GM19463 (cell line): ENCODE measurements at regions not wholly inside any gene's neighbourhood (a gene's known extent, or its start where the extent isn't known, plus 50 kb on each side); places are given as distances from the start of the nearest gene placed in this dataset.
"Not testable (repeated sequence)": the region's sequence is repeated elsewhere in the genome, so short reads cannot be mapped to it uniquely, and the experiment has no call there.

Source experiments
- ATAC-seq: cut with Tn5 transposase; IDR thresholded peaks from one replicate; pipeline ENCODE4 v1.9.1; 2021; ENCODE audit warnings: mild to moderate bottlenecking, moderate library complexity; ENCODE audit not compliant: unreplicated experiment

DNA sequence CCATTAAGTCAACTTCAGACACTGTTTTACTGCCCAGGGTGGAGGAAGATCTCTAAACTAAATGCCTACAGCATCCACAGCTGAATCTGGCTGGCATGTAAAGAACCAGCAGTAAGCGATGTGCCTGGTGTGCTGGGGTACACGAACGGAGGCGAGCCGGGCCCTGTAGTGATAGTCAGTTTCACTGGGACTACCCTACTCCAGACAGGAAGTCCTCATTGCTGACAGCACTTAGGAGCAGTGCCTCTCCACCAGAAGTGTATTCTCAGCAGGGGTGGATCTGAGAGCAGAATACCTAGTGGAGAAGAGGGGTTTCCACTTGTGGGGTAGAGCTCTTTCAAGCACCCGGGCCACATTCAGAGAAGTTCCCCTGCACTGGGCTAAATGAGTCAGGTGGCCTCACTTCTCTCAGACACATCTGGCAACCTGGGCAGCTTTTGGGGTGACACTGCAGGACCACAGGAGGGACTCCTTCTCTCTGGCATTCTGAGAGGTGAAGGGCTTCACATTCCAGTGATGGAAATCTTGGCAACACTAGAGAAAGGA lies 290.3 kb upstream of the PLGLB1 start:
- not testable (repeated sequence) for ATAC-seq

DNA sequence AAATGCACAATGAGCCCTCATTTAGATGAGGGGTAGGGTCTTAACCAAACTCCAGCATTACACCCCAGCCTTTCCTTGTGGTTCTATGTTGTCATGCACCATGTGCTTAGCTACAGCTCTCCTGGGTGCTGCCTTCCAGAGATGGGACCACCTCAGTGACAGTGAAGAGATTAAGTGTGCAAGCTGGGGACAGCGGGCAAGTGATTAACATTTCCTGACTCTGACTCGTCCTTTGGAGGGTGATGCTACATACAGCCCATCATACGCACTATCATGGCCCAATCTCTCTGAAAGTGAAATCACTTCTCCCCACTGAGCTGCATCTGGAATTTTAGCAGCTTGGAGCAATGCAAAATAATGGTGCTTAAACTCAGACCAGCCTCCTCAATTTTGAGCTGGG lies 293.0 kb upstream of the PLGLB1 start:
- ATAC-seq: not testable (repeated sequence)

DNA sequence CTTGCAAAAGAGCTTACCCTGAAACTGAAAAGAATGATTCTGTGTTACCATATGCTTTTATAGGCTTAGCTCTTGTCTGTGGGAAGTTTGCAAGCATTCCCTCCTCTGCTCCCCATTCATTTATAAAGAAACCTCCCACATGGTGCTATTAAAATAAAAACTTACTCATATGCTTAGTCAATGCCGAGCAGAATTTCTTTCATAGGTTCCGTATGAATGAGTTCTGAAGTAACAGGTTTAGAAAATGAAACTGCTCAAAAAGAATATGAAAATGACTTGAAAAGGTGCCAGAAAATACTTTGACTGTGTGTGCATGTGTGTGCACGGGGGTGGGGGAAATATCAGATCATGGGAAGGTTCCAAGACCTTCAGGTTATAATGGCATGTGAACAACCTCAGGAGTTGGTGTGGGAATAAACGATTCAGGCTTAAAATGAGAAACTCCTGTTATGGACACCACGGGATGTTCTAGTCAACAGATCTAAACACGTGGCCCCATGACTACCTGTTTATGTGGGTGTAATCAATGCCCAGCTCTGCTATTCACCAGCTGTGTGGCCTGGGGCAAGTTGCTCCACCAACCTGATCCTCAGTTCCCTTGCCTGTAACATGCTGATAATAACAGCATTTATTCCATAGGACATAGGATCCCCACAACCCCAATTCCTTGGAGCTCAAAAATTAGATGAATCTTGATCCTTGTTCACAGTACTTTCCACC lies 293.7 kb upstream of the PLGLB1 start:
- peak; percentile 60 for ATAC-seq

DNA sequence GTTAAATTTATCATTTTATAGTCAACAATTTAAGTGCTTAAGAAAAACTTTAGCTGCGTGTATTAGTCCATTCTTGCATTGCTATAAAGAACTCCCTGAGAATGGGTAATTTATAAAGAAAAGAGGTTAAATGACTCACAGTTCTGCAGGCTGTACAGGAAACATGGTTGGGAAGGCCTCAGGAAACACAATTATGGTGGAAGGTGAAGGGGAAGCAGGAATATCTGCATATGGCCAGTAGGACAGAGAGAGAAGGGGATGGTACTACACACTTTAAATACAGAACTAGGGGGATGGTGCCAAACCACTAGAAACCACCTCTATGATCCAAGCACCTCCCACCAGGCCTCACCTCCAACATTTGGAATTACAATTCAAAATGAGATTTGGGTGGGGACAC lies 295.5 kb upstream of the PLGLB1 start:
- not testable (repeated sequence) for ATAC-seq

DNA sequence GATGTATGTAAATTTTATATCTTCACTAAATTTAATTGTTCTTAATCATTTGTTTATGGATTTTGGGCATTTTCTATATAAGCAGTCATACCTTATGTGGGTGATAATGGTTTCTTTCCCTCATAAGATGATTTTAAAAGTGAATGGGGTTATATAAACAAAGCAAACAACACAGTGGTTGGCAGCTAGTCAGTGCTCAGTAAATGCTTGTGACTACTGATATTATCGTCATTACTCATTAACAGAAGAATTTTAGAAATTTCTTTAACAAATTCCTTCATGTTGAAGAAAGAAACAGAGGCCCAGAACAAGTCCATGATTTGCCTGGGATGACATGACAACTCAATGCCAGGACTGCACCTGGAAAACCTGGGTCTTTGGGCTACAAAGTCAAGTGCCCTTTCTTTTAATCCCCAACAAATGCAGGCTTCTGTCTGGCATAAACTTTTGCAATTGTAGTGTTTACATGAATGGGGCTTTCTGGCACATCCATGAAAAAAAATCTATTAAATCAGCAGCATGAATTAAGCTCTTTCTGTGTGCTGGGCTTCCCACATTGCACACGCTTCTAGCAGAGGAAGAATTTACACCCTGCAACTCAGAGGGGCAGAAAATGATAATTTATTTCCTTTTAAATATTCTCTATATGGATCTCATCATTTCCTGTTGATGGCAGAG lies 297.3 kb upstream of the PLGLB1 start:
- ATAC-seq: not testable (repeated sequence)

DNA sequence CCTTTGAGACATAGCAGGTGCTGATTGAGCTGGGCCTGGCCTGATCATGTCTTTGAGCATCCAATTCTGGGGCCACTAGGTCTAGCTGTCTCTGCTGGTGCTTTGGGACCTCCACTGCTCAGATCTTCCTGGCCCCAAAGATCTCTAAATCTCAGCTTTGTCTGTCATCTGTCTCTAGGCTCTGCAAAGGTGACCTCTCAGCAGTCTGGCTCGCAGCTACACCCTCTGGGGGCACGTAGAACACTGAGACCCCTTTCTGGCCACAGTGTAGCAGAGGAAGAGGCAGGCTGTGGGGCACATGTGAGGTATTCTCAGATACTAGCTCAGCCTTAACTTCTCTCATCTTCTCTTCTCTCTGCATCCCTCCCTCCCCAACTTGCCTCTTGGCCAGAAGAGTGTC lies 298.1 kb upstream of the PLGLB1 start:
- not testable (repeated sequence) for ATAC-seq

DNA sequence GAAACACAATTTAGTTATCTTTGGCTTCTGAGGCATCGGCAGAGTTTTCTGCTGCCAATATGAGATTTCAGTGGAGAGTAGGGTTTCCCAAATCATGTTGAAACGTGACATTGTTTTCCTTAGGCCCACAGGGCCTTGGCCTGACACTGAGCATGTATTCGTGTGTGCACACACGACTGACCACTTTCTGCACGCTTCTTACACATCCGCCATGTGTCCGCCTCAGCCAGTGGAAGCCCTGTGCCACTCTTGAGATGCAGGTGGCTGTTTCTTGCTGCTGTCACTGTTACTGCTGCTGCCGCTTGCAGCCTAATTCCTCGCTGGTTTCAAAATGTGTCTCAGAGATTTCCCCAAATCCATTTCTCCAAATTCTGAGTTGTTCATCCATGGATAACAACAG lies 299.6 kb upstream of the PLGLB1 start:
- not testable (repeated sequence) for ATAC-seq

DNA sequence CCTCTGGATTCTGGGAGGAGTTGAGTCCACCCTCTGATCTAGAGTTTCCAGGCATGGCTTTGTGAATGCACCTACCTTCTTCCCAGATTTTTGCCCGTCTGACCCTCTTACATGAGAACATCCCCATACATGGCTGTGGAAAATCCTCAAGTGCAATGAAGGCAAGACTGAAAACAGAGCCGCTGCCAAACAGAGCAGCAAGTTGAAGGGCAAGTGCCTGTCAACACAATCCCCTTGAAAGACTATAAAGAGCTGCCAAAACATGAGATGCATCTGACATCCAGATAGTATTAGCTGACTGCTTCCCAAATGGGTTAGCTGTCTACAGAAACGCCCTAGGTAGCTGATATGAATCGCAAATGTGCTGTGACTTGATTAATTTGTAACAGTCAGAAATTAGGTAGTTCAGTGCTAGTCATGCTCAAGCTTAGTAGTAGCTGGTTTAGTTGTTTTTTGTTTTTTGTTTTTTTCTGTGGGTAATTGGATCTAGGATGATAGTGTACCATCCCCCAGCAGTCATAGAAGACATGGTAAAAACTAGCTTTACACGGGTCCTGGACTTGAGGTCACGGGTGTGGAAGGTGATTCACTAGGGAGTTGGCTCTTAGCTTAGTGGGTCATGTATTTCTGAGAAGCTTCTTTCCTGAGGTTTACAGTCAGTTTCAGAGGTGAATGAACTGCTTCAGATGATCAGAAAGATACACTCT lies 302.8 kb upstream of the PLGLB1 start:
- ATAC-seq: not testable (repeated sequence)

DNA sequence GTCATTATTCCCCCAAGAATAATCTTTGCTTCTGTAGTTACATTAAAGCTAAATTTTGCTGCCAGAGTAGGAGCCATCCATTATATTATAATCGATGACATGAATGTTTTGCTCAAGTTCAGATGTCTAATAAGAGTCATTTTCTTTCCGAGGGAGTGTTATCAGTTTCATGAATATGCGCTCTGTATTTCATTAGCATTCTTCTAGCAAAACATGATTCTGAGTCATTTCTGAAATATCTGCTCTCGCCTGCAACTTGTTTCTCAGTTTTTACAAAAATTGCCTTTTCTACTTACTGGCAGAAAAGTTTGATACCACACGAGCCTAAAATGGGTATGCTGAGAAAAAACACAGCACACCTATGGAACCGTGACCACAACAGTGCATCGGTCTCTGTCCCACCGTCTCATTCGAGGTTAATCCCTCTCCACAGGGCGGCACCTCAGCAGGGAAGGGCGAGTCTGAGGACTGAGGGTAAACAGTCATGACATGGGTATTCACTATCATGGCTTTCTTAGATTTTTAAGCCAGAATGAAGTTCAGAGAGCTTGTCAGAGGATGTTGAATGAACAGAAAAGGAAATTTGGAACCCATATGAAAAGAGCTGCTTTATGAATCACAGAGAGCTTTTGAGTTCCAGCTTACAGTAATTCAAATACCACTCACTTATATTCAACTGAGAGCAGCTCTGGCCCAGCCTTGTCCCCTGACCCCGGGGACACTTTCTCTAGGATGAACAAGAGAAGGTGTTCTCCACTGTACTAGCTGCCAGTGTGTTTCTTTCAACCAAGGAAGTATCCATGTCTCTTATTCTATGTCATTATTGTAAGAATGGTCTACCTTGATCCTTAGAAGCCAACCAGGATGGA lies 303.6 kb upstream of the PLGLB1 start:
- ATAC-seq: not testable (repeated sequence)

DNA sequence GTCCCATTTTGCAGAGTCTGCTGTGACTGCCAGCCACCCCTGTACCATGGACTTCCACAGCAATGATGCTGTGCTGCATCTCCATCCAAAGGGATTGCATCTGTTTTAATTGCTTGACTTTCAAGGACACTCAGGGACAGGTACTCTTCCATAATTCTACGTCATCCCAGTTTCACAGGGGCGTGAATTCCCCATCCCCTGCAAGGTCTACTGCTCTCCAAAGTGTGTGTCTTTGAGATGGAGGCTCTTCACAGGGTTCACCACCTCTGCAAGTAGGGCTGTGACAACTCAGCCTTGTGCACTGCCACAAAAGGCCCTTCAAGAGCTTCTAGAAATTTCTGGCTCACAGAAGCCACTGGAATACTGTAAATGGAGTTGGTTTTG lies 304.3 kb upstream of the PLGLB1 start:
- not testable (repeated sequence) for ATAC-seq

DNA sequence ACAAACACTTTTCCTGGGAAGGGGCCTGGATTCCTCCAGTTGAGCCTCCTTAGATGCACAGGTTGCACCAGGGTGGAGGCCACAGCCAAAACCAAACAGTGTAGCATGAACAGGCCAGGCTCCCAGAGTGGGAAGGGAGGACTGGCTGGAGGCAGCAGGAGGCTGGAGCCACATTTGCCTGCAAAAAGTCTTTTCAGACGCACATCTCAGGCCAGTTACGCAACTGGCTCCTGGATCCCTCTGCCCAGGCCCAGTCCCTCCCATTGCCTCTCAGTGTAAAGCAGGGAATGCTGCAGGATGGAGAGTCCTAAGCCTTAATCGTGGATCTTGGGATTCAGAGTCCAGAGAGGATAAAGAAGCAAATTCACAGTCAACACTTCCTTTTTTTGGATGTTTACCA lies 305.1 kb upstream of the PLGLB1 start:
- ATAC-seq: not testable (repeated sequence)

DNA sequence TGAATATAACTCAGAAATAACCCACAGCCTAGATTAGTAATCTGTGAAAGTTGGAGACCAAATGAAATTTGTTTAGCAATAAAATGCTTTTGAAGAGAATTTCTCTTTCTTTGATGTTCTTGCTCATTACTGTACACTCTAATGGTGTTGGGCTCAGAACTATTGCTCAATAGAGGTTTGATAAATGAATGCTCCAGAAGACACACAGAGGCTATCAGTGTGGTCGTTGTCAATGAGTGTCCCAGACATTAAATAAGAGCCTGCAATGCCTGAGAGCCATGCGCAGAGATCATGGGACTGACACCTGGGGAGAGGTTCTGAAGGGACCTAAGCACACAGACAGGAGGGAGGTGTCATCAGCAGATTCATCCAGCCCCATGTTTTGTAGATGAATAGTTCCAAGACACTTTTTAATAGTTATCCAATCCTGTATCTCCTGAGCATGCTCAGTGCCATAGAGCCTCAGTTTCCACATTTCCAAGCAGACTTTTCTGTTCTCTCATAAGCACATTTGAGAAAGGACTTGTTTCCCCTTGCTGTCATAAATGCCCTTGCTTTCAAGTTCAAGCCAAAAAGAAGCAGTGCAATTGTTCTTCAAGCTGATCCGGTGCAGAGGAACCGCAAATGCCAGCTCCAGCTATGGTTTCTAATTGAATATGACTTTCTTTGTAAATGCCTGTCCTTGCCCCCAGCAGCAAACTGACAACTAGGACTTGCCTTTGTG lies 306.2 kb upstream of the PLGLB1 start:
- not testable (repeated sequence) for ATAC-seq

DNA sequence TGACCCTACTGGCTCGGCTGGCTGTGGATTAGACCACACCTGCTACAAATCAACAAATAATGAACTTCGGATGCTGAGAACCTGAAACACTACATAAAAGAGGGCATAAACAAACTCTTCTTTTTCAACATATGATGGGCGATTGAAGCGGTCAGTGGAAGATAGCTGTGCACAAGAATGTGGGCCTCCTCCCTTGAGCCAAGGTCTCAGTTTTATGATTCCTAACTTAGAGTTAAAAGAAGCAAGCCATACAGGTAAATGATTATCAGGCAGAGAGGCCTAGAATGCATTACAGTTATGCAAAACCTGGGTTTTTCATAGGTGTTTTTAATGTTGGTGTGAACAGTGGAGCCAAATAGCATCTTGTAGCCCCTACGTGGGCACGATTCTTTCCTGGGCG lies 307.9 kb upstream of the PLGLB1 start:
- ATAC-seq: not testable (repeated sequence)

DNA sequence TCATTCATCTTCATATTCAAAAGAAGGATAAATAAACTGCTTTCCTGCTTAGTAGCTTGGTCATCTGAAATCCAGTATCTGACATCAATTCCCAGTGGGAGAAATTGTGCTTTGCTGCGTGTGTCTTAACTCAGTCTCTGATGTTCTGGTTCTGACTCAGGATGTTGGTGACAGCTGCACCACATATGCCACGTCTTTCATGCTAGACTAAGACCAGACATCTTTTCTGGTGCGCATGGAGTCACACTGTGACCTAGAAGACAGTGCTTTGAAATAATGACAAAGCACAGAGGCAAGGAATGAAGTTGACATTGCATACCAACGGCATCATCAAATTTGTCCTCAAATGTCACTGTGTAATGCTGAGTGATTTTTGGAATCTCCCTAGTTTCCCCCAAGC lies 308.8 kb upstream of the PLGLB1 start:
- ATAC-seq: not testable (repeated sequence)

DNA sequence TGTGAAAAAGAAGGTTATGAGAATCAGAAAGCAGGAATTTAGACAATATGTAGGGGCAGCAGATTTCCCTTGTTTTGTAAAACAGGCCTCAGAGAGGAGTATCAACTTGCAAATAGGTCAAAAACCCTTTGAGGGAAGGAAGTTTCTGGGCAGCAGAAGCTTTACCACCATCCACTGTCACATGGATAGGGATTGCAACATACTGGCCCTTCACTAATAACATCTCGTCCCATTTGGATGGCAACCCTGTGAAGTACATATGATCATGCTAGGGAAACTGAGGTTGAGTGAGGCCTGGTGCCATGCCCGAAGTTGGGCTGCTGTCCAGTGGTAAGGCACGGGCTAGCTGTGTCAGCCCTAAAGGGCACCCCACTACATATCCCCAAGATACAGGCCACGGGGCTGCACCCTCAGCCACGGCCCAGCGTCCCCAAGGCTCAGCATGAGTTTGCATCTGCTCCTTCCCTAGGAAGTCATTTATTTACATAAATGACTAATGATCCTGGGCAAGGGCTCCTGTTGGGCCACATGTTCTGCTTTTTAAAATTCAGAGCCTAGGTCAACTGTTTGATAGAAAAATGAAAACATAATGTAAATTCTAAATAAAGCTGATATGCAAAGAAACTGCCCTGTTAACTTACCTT lies 310.4 kb upstream of the PLGLB1 start:
- ATAC-seq: not testable (repeated sequence)

DNA sequence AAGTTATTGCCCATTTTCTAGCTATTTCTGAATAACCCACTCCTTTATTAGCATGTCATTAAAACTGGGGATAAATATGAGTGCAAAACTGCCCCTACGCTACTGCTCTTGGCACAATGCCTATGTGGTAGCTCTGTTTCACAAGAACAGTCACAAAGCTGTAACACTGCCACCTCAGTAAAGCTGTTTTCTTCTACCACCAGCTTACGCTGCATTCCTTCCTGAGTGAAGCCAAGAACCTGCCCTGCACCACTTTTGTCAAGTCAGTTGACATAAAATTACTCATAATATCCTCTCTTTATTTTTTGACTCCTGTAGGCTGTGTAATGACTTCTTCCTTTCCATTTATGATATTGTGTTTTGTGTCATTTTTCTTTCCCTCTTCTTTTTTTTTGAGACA lies 313.2 kb upstream of the PLGLB1 start:
- not testable (repeated sequence) for ATAC-seq

DNA sequence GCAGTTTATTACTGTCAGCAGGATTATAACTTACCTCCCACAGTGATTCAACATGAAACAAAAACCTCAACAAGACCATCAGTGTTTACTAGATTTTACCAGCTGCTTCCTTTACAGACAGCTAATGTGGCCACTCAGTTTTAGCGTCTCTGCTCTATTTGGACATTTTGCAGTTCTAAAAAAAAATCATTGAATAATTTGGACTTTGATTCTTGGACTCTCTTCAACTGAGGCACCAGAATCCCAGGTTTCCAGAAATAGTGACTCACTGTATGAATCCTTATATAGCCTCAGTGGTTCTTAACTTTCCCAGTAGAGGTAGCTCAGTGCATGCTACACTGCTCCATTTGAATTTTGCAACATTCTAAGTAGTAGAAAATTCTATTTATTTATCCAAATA lies 317.4 kb upstream of the PLGLB1 start:
- ATAC-seq: not testable (repeated sequence)

DNA sequence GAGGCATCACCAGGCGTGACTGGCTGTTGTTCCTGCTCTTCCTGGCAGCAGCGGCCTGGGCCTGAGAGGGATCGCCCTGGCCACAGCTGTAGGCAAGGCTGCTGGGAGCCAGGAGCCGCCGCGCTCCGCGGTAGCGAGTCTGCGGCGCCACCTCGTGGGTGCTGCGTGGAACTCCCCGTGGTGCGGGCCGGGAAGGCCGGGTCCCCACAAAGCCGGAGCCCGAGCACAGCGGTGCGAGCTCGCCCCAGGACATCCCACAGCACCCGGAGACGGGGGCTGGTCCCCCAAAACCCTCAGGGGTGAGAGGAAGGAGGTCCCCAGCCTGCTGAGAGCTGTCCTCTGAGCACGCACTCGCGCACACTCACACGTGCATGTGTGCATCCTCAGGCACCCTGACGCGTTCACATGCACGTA lies 320.0 kb upstream of the PLGLB1 start:
- ATAC-seq: not testable (repeated sequence)

DNA sequence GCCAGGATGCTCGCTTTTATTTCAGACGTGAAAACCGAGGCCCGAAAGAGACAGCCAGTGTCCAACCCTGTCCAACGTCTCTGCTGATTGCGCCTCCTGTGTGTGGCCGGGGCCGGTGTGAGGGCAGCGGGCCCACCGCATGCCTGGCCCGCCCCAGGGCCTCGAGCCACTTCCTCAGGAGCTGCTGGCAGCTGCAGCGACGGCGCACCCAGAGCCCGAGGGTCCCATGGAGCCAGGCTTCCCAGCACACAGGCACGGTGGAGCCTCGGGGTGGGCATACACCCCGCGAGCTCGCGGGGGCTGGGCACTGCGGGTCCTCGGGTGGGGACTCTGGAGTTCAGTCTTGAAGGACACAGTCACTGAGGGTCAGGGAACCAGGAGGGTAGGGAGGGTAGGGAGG lies 320.5 kb upstream of the PLGLB1 start:
- ATAC-seq: not testable (repeated sequence)
